ENCODE measurements at regions not wholly inside any gene's neighbourhood (a gene's known extent, or its start where the extent isn't known, plus 50 kb on each side); places are given as distances from the start of the nearest gene placed in this dataset.

- TF ChIP-seq HMGXB4 (CRISPR knock-in tag; IDR thresholded peaks at IDR 0.05; ENCODE audit: borderline replicate concordance in 1 of 2, low read depth in 1 of 2) (no peak), STAT5B (CRISPR knock-in tag; IDR thresholded peaks at IDR 0.05) (no peak), HNRNPH1 (optimal IDR thresholded peaks at IDR 0.05; ENCODE audit: low read depth, low read length) (no peak), MAFF (IDR thresholded peaks at IDR 0.05; ENCODE audit: low read depth, low read length) (no peak), PCBP1 (IDR thresholded peaks at IDR 0.05; ENCODE audit: borderline replicate concordance, low read depth, low read length) (no peak), CCAR2 (optimal IDR thresholded peaks at IDR 0.05; ENCODE audit: low read depth, low read length) (no peak), CEBPB (IDR thresholded peaks at IDR 0.05; ENCODE audit: borderline replicate concordance, low read depth, low read length) (no peak)
- TF ChIP-seq, protein P1, sequence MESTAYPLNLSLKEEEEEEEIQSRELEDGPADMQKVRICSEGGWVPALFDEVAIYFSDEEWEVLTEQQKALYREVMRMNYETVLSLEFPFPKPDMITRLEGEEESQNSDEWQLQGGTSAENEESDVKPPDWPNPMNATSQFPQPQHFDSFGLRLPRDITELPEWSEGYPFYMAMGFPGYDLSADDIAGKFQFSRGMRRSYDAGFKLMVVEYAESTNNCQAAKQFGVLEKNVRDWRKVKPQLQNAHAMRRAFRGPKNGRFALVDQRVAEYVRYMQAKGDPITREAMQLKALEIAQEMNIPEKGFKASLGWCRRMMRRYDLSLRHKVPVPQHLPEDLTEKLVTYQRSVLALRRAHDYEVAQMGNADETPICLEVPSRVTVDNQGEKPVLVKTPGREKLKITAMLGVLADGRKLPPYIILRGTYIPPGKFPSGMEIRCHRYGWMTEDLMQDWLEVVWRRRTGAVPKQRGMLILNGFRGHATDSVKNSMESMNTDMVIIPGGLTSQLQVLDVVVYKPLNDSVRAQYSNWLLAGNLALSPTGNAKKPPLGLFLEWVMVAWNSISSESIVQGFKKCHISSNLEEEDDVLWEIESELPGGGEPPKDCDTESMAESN (CRISPR knock-in tag; conservative IDR thresholded peaks at IDR 0.05), result no peak
Observed at GRCh38 chr6:104640150-104640700, 219.5 kb downstream of the HACE1 start.

All from HepG2 (cell line).